ENCODE measurements at regions not wholly inside any gene's neighbourhood (a gene's known extent, or its start where the extent isn't known, plus 50 kb on each side); places are given as distances from the start of the nearest gene placed in this dataset.

DNA sequence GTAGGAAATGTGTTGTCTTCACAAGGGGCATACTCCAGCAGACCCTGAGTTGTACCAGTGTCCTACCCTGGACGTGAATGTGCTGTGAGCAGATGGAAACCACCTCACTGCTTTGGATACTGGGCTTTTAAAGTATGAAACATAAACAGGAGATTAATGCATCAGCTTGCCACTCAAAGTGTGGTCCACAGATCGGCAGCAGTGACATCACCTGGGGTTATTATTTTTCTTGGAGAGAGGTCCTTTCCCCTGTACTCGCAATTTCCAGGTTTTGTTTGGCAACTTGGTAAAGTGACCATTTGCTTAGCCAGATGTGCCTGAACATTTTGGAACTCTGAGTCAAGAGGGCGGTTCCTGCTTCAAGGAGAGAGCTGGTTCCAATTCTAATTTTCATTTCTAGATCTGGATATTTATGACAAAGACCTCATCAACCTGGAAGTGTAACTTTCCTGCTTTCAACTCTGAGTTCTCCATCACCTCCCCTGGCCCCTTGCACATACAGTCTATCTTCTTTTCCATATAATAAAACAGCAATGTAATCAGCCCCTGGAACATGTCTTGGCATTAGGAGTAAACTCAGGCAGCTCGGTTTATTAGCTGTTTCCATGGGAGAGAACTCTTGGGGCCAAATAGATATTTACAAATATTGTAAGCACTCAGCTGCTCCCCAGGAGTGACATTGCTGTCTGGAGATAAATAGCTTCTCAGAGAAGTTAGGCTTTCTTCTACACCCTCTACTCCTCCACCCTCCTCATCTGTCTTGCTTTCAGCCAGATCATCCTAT is 237.0 kb upstream of the TBX3 start:
- Histone ChIP-seq H3K9me3 (replicated peaks; ENCODE audit: control insufficient read depth, insufficient read depth, low read depth, low read length) (no peaks in the 10 kb centered on the region), H3K27ac (ENCODE audit: extremely low read depth, low read depth, low read length) (no peak overlapping the region), H2AFZ (ENCODE audit: low read depth, low read length) (no peak overlapping the region), H3K4me2 (ENCODE audit: insufficient read depth, low read length) (no peak overlapping the region), H3K4me3 (no peak overlapping the region), H3K4me1 (replicated peaks in 1 of 2; ENCODE audit: control insufficient read depth in 2 of 2, insufficient read depth in 2 of 2, low read length in 2 of 2) (no peaks in the 10 kb centered on the region), H3K79me2 (ENCODE audit: control insufficient read depth, insufficient read depth, low read length) (no peaks in the 10 kb centered on the region), H4K20me1 (replicated peaks; ENCODE audit: control insufficient read depth, insufficient read depth, low read length) (no peaks in the 10 kb centered on the region), H3K9me1 (ENCODE audit: control insufficient read depth, insufficient read depth, low read length) (no peaks in the 10 kb centered on the region), H3K27me3 (ENCODE audit: control insufficient read depth in 2 of 2, insufficient read depth in 2 of 2, low read length in 2 of 2) (no peaks in the 10 kb centered on the region), H3K36me3 (ENCODE audit: control insufficient read depth, insufficient read depth, low read length) (no peaks in the 10 kb centered on the region), H3K9ac (ENCODE audit: insufficient read depth in 1 of 2, low read depth in 2 of 2, low read length in 2 of 2) (no peak overlapping the region)
- no peak for FAIRE-seq
- POLR2A ChIA-PET: no interaction called here
- WGBS (ENCODE audit: insufficient coverage, low coverage, missing lambda C conversion rate): 0% methylated on average over 4 of the region's 5 CpGs
- TF ChIP-seq NFIC (IDR thresholded peaks at IDR 0.05): no peak
- TF ChIP-seq TBL1XR1 (IDR thresholded peaks at IDR 0.05; ENCODE audit: low read length in 2 of 2): no peak
- TF ChIP-seq ZNF347 (CRISPR knock-in tag; IDR thresholded peaks at IDR 0.05; ENCODE audit: low read depth): no peak
- TF ChIP-seq ETV1 (tag; conservative IDR thresholded peaks at IDR 0.05; ENCODE audit: low read depth): no peak
- TF ChIP-seq, protein P1, sequence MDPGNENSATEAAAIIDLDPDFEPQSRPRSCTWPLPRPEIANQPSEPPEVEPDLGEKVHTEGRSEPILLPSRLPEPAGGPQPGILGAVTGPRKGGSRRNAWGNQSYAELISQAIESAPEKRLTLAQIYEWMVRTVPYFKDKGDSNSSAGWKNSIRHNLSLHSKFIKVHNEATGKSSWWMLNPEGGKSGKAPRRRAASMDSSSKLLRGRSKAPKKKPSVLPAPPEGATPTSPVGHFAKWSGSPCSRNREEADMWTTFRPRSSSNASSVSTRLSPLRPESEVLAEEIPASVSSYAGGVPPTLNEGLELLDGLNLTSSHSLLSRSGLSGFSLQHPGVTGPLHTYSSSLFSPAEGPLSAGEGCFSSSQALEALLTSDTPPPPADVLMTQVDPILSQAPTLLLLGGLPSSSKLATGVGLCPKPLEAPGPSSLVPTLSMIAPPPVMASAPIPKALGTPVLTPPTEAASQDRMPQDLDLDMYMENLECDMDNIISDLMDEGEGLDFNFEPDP (CRISPR knock-in tag; IDR thresholded peaks at IDR 0.05): no peak
- TF ChIP-seq, protein P2, sequence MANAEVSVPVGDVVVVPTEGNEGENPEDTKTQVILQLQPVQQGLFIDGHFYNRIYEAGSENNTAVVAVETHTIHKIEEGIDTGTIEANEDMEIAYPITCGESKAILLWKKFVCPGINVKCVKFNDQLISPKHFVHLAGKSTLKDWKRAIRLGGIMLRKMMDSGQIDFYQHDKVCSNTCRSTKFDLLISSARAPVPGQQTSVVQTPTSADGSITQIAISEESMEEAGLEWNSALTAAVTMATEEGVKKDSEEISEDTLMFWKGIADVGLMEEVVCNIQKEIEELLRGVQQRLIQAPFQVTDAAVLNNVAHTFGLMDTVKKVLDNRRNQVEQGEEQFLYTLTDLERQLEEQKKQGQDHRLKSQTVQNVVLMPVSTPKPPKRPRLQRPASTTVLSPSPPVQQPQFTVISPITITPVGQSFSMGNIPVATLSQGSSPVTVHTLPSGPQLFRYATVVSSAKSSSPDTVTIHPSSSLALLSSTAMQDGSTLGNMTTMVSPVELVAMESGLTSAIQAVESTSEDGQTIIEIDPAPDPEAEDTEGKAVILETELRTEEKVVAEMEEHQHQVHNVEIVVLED (CRISPR knock-in tag; IDR thresholded peaks at IDR 0.05): no peak
- no peak for TF ChIP-seq PCBP1 (IDR thresholded peaks at IDR 0.05; ENCODE audit: low read depth, low read length, poor library complexity, severe bottlenecking)
- TF ChIP-seq STAT5A (IDR thresholded peaks at IDR 0.05; ENCODE audit: borderline replicate concordance, low read length): no peak
- no peak for TF ChIP-seq ELF4 (CRISPR knock-in tag; IDR thresholded peaks at IDR 0.05)
- DNase-seq (ENCODE audit: extremely low read depth in 1 of 4, low spot score in 3 of 4): no peak
- intact Hi-C loops (cut with micrococcal nuclease) (no loop called here), in situ Hi-C loops (cut with MboI) (no loop called here)
- CTCF ChIA-PET (ENCODE audit: low intra/inter-chr PET ratio): no interaction called here
- no TSS peak for BruUV-seq (replicated peaks)
- no peak for ATAC-seq

Measured in K562 (cell line).